CMK (cell line): ENCODE measurements at regions not wholly inside any gene's neighbourhood (a gene's known extent, or its start where the extent isn't known, plus 50 kb on each side); places are given as distances from the start of the nearest gene placed in this dataset.
"Not testable (repeated sequence)": the region's sequence is repeated elsewhere in the genome, so short reads cannot be mapped to it uniquely, and the experiment has no call there.

Experiments used
- DNase-seq: peaks from one replicate; pipeline ENCODE4 v3.0.0-alpha.2; 2010; ENCODE audit warnings: low read depth

DNA sequence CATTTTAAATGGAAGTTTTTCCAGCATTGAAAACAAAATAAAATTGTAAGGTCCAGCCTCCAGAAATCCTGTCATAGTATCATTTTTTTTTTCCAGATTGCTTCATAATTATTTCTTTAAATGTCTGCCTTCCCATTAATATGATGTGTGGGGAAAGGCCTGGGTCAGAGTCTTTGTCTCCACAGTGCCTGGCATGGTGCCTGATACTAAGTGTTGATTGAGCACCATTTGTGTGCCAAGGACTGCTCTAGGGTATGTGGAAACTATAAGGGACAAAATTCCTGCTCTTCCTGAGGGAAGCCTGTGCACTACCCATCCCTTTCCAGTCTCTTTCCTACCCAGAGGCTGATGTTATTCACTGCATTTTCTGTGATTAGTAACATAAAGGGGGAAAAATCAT is 53.1 kb upstream of the BEND4 start:
- DNase-seq, result no peak

DNA sequence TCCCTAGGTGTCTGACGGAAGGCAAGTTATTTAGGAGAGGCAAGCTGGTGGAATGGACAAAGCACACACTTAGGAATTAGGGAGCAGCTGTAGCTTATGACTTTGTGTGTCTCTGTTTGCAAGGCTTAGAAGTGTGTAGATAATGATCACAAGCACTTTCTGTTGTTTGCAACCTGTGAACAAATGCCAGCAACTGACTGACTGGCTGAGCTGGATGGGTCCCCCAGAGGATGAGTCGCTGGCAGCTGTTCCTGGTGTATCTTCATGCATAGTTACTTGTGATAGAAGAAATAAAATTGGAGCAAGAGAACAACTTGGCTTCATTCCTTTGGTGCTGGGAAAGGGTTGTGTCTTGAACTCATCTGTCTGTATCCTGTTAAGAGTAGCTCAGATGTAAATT is 64.2 kb upstream of the BEND4 start:
- no peak for DNase-seq

DNA sequence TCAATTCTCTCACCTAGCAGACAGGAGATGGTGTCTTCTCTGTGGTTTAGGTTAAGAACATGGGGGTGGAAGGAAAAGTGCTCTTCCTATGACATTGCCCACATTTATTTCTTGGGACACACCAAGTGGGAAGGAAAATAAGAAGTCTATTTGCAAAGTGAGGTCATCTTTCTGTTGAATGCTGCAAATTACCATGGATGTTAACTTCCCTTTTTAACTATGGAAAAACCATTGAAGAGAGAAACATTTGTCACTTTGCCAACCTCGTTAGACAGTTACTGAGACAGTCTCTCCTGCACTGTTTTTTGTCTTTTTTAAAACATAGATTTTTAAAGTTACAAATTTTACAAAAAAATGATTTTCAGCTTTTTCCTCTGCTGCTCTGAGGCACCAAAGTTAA is 72.8 kb upstream of the BEND4 start:
- no peak for DNase-seq

- no peak for DNase-seq
These were observed 82.4 kb upstream of the BEND4 start for GRCh38 chr4:42234817-42235216.

- DNase-seq, result no peak
These were observed 83.0 kb upstream of the BEND4 start for GRCh38 chr4:42235304-42236021.

DNA sequence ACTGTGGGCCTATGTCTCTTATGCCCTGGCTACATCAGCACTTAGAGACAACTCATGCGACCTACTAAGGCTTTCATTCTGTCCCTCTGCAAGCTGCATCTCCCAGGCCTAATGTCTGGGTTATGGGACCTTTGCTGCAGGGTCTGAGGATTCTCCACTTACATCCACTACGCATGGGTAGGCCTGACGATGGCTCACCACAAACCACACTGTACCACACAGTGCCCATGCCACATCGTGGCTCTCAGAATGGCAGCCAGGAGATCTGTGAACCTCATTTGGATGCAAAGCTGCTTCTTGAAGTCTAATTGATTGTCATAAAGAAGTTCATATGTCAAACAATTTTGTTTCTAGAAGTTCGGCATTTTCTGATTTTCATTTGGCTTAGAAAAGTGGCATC is 84.6 kb upstream of the BEND4 start:
- DNase-seq, result no peak

- no peak for DNase-seq
These were observed 85.0 kb upstream of the BEND4 start for GRCh38 chr4:42237451-42237850.

GRCh38 chr4:42248972-42249371 is 96.5 kb upstream of the BEND4 start:
- DNase-seq, result no peak

DNA sequence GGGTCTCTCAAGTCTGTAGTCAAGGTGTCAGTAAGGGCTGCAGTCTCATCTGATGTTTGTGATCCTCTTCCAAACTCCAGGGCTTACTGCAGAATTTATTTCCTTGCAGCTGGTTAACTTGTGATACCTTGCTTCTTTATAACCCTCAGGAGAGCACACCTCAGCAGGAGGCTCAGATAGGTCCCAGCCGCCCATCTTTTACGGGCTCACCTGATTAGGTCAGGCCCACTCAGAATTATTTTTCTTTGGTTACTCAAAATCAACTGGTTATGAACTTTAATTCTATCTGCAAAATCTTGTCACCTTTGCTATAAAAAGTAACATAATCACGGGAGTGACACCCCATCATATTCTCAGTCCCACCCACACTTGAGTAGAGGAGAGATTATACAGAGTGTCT is 99.9 kb upstream of the BEND4 start:
- no peak for DNase-seq

GRCh38 chr4:42257645-42258044 is 105.2 kb upstream of the BEND4 start:
- not testable (repeated sequence) for DNase-seq

DNA sequence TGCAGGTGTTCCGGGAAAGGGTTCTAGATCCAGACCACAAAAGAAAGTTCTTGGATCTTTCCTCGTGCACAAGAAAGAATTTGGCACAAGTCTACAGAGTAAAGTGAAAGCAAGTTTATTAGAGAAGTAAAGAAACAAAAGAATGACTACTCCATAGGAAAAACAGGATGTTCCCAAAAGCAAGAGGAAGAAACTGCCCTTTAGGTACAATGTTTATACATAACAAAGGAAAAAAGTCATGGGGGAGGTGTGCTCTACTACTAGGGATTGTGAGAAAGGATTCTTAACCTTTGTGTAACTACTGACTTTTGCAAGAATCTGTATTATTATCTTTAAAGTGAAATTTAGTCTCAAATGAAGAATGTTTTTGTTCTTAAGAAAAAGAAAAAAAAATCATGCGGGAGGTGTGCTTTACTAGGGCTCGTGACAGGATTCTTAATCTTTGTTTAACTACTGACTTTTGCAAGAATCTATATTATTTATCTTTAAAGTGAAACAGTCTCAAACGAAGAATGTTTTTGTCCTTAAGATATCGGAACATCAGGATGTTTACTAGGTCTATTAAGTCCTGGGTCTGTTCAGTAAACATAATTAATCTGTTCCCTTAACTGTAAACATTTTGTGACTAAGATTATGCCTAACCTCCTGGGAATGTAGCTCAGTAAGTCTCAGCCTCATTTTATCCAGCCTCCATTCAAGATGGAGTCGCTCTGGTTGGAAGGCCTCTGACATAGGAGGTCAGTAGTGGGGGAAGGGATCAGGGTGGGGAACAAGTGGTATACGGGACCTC is 110.4 kb upstream of the BEND4 start:
- DNase-seq, result no peak

GRCh38 chr4:42265782-42266602 is 113.5 kb upstream of the BEND4 start:
- no peak for DNase-seq

DNA sequence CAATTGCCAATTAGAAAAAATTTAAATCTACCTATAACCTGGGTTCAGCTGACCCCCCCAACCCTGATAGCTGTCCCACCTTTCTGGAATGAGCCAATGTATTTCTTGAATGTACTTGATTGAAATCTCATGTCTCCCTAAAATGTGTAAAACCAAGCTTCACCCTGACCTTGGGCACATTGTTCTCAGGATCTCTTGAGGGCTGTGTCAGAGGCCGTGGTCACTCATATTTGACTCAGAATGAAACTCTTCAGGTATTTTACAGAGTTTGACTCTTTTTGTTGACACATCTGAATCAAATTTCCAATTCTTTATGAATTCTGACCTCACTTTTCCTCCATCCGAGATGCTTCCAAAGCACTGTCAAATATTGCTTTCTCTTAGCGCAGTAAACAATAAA is 115.3 kb upstream of the BEND4 start:
- no peak for DNase-seq

DNA sequence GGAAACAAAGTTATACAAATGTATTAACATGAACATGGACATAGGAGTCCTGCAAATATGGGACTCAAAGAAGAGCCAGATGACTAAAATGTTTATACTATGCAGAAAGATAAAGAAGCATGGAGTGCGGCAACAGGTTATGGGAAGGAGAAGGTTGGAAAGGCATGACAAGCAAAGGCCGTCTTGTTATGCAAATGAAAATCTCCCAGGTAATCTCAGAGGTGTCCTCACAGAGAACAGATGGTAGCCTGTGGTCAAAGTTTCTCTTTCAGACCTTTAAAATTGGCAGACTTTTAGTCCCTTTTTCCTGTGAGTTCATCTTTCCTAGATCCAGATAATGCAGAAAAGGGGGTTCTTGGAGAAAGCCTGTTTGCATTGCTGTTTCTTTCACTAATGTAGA is 116.4 kb upstream of the BEND4 start:
- no peak for DNase-seq

DNA sequence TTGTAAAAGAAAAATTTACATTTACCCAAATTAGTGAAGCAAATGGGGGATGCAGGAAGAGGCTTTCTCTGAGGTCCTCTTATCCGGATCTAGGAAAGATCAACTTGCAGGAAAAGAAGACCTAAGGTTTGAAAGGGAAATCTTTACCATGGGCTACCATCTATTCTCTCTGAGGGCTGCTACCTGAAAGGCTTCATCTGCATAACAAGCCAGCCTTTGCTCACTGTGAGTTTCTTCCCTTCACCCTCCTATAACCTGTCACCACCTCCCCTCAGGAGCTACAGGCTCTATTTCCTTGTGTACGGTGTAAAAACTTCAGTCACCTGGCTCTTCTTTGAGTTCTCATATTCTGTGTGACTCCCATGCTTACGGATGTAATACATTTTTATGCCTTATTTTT is 118.6 kb upstream of the BEND4 start:
- DNase-seq, result no peak

DNA sequence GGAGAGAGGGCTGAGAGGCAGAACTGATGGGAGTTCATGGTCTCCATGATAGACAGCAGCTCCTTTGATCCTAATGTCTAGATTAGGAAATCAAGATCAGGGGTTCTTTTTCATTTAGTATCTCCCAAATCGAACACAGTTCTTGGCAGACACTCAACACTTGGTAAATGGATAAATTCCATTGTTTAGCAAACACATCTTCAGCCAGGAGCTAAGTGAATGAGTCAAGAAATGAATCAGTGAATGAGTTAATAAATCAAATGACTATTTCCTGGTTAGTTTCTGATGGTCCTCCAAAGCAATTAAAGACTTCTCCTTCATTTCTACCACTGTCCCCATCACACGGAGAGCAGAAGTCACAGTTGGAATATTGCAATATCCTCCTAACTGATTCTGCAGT is 120.0 kb upstream of the SHISA3 start:
- no peak for DNase-seq

GRCh38 chr4:42278709-42279324 is 118.5 kb upstream of the SHISA3 start:
- no peak for DNase-seq

GRCh38 chr4:42280327-42281095 is 116.8 kb upstream of the SHISA3 start:
- peak; percentile 4 for DNase-seq

DNA sequence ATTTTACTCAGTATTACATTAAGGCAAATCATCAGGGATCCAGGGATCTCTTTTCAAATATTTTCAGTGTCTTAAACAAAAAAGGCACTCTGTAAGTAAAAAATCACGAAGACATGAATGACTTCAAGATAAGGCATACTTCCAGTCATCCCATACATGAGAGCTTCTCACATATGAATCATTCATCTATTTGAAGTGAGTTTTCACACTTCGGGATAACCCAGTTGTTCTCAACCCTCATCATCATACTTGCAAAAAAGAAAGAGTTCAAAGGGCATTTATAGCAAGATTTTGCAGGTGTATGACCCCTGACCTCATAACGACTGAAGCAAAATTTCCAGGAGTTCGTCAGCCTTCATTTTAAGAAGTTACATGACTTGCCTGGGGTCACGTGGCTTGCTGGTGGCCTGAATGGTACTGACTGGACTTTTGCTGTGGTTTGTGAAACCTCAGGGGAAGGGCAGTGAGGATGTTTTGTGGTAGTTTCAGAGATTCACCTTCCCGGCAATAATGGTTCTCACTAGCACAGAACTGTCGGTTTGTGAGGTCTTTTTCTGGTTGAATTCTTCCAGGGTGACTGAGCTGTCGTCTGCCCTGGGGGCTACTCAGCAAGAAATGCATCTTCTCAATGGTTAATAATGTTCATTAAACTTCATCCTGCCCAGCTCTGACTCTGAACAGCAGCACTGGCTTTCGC is 115.8 kb upstream of the SHISA3 start:
- no peak for DNase-seq

- DNase-seq, result peak; percentile 45
These were observed 115.0 kb upstream of the SHISA3 start for GRCh38 chr4:42282081-42282901.
